ENCODE measurements at regions not wholly inside any gene's neighbourhood (a gene's known extent, or its start where the extent isn't known, plus 50 kb on each side); places are given as distances from the start of the nearest gene placed in this dataset.
A peak's percentile ranks its signal among the peaks of the same experiment; 100 is the strongest.
"Not testable (repeated sequence)": the region's sequence is repeated elsewhere in the genome, so short reads cannot be mapped to it uniquely, and the experiment has no call there.

GRCh38 chr4:170698334-170698733 is 608.6 kb upstream of the AADAT start:
- no peak for DNase-seq (ENCODE audit: low read depth)

- no peak for DNase-seq (ENCODE audit: low read depth)
These were observed 608.1 kb upstream of the AADAT start for GRCh38 chr4:170697845-170698244.

- DNase-seq (ENCODE audit: low read depth) = no peak
These were observed 607.3 kb upstream of the AADAT start for GRCh38 chr4:170697045-170697444.

DNA sequence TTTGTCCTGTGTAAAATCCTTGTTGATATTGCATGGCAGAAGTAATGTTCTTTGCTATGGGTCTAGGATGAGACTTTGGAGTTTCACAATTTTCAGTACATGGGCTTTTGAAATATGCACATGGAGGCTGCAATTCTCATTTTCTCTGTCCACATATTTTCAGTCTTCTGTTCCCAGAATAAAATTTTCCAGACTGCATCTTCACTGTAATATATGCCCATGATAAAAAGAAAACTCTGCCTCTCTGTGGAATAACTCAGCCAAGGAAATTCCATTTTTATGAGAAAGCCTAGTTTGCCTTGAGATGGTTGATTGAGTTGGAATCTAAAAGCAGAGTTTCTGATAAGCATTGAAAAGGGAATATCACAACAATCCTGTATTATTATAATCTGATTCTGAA is 601.4 kb upstream of the AADAT start:
- DNase-seq (ENCODE audit: low read depth) = peak; percentile 77

DNA sequence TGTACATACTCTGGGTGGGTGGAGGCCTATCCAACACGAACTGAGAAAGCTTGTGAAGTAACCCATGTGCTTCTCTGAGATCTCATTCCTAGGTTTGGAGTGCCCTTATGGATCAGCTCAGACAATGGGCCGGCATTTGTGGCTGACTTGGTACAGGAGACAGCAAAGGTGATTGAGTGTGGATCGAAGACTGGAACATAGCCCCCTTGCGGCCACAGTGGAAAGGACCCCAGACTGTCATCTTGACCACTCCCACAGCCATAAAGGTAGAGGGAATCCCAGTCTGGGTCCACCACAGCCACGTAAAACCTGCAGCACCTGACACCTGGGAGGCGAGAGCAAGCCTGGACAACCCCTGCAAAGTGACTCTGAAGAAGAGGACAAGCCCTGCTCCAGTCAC is 598.0 kb upstream of the AADAT start:
- DNase-seq (ENCODE audit: low read depth) = no peak

- not testable (repeated sequence) for DNase-seq (ENCODE audit: low read depth)
These were observed 595.9 kb upstream of the AADAT start for GRCh38 chr4:170685701-170686100.

DNA sequence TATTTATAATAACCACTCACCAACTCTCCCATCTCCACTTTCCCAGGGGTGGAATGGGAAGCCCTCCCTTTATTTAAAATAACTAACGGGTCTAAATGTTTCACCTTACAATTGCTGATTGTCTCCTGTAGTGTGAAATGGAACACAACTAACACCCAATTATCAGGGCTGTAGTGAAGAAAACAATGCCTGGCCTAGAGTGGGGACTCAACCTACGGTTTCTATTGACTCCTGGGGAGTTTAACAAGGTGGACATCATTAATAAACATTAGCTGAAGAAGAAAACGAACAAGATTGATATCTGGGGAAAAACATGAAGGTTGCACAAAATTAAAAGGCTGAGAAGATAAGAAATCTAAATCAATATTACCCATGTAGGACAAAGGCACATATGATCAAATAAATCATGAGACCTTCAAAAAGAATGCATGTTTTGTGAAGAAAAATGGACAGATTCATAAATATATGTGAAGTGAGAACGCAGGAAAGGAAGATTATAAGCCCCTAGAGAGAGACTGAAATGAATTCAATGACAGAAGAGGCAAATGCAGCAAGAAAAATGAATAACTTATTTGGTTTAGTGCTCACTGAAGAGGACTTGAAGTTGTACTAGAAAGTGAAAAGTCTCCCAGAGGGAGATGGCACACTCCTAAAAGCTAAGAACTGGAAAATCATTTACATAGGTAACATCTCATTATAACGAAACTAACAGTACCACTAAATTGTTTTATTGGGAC is 593.0 kb upstream of the AADAT start:
- DNase-seq (ENCODE audit: low read depth) = no peak

DNA sequence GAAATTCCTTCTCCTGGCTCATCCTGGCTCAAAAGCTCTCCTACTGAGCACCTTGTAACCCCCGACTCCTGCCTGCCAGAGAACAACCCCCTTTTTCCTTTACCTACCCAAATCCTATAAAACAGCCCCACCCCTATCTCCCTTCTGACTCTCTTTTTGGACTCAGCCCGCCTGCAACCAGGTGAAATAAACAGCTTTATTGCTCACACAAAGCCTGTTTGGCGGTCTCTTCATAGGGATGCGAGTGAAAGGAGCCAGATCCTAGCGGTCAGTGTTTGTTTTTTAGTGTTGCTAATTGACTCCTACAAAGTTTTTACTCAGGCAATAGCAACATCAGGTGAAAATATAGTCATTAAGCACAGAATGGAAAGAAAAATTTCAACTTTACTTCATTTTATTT is 592.3 kb upstream of the AADAT start:
- DNase-seq (ENCODE audit: low read depth) = not testable (repeated sequence)

DNA sequence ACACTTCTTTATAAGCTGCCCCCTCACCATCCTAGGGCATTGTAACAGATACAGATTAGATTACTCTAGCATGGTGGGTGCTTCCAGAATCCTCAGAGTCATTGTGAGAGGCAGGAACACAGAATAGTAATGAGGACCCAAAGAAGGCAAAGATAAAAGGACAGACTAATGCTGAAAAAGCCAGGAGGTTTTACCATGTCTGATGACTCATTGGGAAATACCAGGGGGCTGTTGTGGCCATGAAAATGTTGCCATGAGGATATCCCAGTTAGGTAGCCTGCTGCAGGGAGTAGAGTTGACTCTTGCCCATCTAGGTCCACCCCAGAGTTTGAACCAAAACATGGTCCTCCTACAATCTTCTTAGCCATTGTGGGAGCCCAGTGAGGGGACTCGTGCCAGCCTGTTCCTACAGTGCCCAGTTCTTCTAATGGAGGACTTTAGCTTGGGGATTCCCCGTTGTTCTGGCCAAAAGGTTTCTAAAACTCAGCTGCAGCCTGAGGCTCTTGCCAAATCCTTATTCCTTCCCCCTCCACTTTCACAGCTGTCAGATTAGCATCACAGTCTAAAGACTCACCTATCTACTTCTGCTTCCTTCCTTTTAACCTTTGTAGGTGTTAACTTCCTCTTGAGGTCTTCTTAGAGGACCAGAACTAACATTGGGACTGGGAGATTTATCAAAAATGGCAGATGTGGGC is 586.0 kb upstream of the AADAT start:
- peak; percentile 61 for DNase-seq (ENCODE audit: low read depth)

GRCh38 chr4:170674176-170674575 is 584.4 kb upstream of the AADAT start:
- DNase-seq (ENCODE audit: low read depth) = peak; percentile 62

- DNase-seq (ENCODE audit: low read depth) = peak; percentile 86
These were observed 582.7 kb upstream of the AADAT start for GRCh38 chr4:170672381-170672965.

DNA sequence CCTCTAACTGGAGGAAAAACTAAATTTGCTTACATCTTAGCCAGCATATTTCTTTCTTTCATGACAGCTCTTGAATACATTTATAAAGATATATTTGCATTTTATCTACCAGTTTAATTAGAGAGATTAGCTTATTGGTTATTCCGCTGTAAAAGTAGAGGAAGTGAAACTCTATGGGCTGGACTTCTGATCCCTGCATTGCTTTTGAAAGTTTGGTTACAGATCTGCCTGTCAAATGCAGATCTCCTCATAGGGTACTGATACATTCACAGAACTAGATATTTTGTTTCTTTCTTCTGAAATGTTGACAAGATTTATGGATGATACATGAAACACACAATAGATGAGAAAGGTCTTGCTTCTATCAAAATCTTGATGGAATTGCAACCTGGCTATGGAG is 581.4 kb upstream of the AADAT start:
- no peak for DNase-seq (ENCODE audit: low read depth)

DNA sequence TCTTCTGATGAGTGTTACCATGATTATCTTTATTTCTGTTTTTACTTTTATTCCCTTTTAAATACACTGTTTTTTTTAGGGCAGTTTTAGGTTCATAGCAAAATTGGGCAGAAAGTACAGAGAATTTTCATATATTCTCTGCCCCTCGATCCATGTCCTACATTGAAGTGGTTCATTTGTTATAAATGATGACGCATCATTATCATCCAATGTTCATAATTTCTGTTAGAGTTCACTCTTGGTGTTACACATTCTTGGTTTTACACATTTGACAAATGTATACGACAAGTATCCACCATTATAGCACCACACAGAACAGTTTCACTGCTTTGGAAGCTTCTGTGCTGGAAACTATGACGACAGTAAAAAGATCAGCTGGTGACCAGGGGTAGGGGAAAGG is 578.1 kb upstream of the AADAT start:
- DNase-seq (ENCODE audit: low read depth) = no peak

GRCh38 chr4:170666909-170667308 is 577.2 kb upstream of the AADAT start:
- no peak for DNase-seq (ENCODE audit: low read depth)

DNA sequence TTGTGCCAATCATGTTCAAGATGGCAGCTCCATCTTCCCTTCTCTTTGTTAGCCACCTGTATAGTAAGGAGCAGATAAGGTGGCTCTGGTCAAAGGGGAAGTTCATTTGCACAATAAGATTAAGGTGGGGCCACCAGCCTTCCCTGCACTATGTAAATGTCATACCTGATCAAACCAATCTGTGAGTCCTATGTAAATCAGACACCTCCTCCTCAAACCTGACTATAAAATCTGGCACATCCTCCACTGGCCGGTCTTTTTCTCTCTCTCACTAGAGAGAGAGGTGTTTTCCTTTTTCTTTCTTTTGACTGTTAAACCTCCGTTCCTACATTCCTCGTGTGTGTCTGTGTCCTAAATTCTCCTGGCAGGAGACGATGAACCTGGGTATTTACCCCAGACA is 572.5 kb upstream of the AADAT start:
- no peak for DNase-seq (ENCODE audit: low read depth)

DNA sequence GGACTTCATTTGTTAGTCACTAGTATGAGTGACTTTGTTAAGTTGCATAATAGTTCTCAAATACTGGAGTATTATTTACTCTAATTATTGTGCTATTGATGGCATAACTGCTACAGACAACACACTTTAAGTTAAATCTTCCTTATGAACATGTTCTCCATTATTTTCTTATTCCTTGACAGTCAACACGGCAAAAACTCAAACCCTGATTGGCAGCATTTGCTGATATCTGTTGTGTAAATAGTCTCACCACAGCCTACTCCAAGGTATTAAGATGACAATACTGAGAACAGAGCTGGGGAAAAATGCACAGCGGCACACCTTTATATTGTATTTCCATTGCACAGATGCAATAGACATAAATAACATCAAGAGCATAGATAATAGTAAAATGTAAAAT is 568.0 kb upstream of the AADAT start:
- no peak for DNase-seq (ENCODE audit: low read depth)

DNA sequence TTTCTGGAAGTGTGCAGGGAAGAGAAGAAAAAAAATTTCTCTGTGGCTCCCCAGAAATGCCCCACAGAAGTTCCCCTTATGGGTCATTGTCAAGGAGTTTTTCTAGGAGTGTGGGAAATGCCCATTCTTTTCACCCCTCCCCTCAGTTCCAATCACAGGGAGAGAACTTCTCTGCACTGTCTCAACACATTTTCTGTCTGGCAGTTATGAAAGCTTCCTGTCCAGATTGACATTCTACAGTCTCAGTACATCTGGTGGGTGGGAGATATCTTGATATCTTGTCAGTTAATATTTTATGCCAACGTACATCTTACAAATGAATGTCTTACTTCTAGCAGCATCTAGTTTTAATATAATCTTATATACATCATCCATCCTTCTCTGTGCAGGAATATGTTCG is 566.8 kb upstream of the AADAT start:
- peak; percentile 42 for DNase-seq (ENCODE audit: low read depth)

DNA sequence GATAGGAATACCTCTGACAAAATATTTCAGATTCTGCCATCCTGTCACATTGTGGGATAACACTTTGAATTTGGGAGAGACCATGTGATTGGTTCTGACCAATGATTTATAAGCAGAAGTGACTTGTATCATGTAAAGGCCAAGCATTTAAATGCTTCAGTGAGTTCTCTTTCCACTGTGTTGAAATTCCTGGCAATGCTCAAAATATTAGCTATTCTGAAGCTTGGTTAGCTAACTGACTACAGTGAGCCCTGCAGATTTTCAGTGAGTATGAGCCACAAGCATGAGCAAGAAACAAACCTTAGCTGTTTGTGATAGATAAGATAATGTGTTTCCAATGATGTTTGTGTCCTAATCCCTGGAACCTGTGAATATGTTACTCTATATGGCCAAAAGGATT is 562.8 kb upstream of the AADAT start:
- DNase-seq (ENCODE audit: low read depth) = peak; percentile 69

DNA sequence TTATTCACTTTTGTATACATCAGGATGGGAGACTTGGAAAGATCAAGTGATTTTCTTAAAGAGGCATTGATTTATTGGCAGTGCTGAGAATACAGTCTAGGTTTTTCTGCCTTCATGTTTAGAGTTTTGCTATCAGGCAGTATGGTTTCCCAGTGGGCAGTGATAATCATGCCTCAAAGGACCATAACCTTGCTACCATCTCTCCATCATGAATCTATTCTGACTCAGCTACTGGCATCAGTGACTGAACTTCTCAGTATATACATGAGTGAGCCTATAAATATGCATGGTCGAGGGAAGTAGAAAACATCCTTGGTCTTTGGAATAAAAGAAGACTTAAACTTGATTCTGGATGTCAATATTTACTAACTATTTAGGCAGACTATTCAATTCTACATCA is 562.0 kb upstream of the AADAT start:
- peak; percentile 73 for DNase-seq (ENCODE audit: low read depth)

- no peak for DNase-seq (ENCODE audit: low read depth)
These were observed 537.7 kb upstream of the AADAT start for GRCh38 chr4:170627418-170627817.

DNA sequence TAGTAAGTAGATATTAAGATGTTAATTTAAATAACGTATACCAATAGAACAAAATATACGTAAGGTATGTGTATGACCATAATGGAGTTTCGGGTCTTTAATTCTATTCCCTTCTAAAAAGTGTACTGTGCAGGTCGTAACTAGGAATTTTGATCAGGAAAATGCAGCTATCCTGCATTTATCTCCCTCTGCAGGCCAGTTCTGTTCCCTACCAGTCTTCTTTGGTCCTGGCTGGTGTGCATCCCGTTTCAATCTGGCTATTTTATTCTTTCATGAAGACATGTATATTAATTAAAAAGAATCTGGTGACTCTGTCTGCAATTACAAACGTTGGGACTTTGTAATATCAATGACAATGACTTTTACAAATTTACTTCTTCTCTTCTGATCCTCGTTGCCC is 534.1 kb upstream of the AADAT start:
- no peak for DNase-seq (ENCODE audit: low read depth)

GRCh38 chr4:170610434-170610833 is 520.7 kb upstream of the AADAT start:
- no peak for DNase-seq (ENCODE audit: low read depth)

DNA sequence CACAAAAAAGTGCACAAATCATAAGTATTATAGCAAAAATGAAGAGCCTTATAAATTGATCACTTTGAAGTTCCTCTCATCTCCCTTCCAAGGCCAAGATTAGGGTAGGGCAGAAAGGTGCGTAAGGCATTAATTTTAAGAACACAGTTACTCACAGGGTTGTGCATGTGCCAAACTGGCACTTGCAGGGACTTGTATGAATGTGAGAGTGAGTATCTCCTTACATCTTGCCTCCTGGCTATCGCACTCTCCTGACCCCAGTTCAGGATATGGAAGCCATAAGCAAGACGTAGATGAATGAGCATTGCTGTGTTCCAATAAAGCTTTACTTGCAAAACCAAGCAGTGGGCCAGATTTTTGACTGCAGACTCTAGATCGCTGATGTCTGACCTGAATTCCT is 510.1 kb upstream of the AADAT start:
- no peak for DNase-seq (ENCODE audit: low read depth)

DNA sequence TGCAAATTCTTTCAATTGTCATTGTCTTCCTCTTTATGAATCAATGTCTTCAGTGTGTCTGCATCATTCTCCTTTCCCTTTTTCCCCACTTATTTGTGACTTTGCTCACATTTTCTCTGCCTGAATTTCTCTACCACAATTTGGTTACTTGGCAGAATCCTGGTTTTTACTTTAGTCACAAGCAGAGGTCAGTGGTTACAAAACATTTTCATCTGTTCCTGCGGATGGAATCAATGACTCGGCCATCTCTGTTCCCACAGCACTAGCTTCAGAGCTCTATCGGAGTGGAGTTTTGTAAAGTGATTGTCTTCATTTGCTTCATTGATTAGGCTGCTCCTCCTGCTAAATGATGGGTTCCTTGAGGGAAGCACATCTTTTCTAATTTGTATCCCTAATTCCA is 501.3 kb upstream of the AADAT start:
- peak; percentile 33 for DNase-seq (ENCODE audit: low read depth)

Measured in amniotic epithelial cell (primary cell).